ENCODE measurements at regions not wholly inside any gene's neighbourhood (a gene's known extent, or its start where the extent isn't known, plus 50 kb on each side); places are given as distances from the start of the nearest gene placed in this dataset.

GRCh38 chr9:118000581-118000980, 296.4 kb downstream of the TLR4 start:
- TF ChIP-seq, protein P1, sequence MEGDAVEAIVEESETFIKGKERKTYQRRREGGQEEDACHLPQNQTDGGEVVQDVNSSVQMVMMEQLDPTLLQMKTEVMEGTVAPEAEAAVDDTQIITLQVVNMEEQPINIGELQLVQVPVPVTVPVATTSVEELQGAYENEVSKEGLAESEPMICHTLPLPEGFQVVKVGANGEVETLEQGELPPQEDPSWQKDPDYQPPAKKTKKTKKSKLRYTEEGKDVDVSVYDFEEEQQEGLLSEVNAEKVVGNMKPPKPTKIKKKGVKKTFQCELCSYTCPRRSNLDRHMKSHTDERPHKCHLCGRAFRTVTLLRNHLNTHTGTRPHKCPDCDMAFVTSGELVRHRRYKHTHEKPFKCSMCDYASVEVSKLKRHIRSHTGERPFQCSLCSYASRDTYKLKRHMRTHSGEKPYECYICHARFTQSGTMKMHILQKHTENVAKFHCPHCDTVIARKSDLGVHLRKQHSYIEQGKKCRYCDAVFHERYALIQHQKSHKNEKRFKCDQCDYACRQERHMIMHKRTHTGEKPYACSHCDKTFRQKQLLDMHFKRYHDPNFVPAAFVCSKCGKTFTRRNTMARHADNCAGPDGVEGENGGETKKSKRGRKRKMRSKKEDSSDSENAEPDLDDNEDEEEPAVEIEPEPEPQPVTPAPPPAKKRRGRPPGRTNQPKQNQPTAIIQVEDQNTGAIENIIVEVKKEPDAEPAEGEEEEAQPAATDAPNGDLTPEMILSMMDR (IDR thresholded peaks at IDR 0.05; ENCODE audit: low read depth, low read length, missing control alignments) = no peak
- in situ Hi-C loops (cut with HindIII; ENCODE audit: low sequenced_read_pairs) = no loop called here
- DNase-seq (ENCODE audit: low read depth) = no peak
- no peak overlapping the region for H3K4me3 ChIP-seq (ENCODE audit: low read depth, low read length)

DNA sequence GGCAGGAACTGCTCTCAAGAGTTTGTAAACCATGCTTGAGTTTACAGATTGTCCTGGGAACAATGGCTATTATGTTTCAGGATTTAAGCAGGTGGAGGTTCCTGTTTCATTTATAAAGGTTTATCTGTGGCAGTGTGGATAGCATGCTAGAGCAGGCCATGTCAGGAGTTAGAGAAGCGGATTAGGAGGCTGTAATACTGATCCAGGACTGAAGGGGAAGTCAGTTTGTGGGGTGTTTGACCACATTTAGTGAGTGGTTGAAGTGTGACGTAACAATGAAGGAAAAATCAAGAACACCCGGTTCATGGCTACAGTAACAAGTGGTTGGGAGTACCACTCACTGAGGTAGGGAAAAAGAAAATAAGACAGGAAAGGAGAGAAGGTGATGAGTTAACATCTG, 299.0 kb downstream of the TLR4 start:
- TF ChIP-seq, protein P1 (IDR thresholded peaks at IDR 0.05; ENCODE audit: low read depth, low read length, missing control alignments) = no peak
- no peak for DNase-seq (ENCODE audit: low read depth)
- H3K4me3 ChIP-seq (ENCODE audit: low read depth, low read length) = no peak overlapping the region
- in situ Hi-C loops (cut with HindIII; ENCODE audit: low sequenced_read_pairs) = no loop called here

DNA sequence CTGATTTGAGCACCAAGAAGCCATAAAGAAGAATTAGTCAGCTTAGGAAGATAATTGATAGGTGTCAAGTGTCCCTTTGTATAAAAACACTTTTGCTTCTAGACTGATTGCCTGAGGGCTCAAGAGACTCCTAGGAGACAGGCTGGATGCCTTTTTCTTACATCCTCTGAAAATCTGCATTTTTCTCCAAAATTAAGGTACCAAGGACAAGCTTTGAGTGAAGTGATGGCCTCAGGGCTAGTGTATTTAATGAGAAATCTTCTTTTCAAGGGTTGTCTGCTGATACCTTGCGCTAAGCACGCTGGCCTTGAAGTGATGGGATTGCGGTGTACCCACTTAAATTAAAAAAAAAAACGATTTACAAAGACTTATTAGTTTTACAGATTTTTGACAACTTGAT, 304.0 kb downstream of the TLR4 start:
- in situ Hi-C loops (cut with HindIII; ENCODE audit: low sequenced_read_pairs) = no loop called here
- TF ChIP-seq, protein P1 (IDR thresholded peaks at IDR 0.05; ENCODE audit: low read depth, low read length, missing control alignments) = no peak
- DNase-seq (ENCODE audit: low read depth) = no peak
- H3K4me3 ChIP-seq (ENCODE audit: low read depth, low read length) = no peak overlapping the region

- H3K4me3 ChIP-seq (ENCODE audit: low read depth, low read length) = no peak overlapping the region
- in situ Hi-C loops (cut with HindIII; ENCODE audit: low sequenced_read_pairs) = no loop called here
- TF ChIP-seq, protein P1 (IDR thresholded peaks at IDR 0.05; ENCODE audit: low read depth, low read length, missing control alignments) = no peak
- no peak for DNase-seq (ENCODE audit: low read depth)
Measured at GRCh38 chr9:118009614-118010013, 305.4 kb downstream of the TLR4 start.

DNA sequence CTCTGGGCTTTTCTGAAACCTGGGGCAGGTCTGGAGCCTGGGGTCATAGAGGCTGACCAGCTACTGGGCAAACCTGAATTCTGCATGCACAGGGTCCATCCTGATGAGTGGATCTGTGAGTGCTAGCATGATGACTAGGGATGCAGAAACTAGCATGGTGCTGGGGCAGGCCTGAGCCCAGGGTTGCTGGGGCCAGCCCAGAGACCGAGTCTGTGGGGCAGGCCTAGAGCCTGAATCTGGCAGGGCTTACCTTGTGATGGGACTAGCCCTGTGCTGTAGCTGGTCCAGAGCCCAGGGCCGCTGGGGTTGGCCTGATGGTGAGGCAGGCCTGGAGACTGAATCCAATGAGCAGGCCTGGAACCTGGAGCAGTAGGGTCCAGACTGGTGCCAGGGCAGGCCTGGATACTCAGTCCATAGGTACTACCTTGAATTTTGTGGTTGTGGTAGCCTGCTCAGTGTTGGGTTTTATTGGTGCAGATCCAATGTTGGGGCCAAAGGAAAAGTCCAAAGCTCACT, 313.5 kb downstream of the TLR4 start:
- H3K4me3 ChIP-seq (ENCODE audit: low read depth, low read length) = no peak overlapping the region
- TF ChIP-seq, protein P1 (IDR thresholded peaks at IDR 0.05; ENCODE audit: low read depth, low read length, missing control alignments) = no peak
- DNase-seq (ENCODE audit: low read depth) = no peak
- in situ Hi-C loops (cut with HindIII; ENCODE audit: low sequenced_read_pairs) = no loop called here

DNA sequence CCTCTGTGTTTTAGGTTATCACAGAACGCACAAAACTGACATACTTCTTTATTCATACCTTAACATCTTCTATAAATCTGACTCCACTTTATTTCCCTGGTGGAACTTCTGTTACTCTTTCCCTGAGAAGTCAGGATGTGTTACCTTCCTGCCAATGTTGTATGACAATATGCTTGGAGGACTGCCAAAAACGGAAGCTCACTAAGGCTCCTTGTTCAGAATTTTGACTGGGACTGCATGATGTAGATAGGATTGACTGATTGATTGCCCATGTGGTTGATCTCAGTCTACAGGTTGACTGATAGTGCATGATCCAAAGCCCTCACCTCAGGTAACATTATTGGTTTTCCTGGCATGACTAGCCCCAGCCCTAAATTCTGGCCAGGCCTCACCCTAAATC, 319.4 kb downstream of the TLR4 start:
- TF ChIP-seq, protein P1 (IDR thresholded peaks at IDR 0.05; ENCODE audit: low read depth, low read length, missing control alignments) = no peak
- in situ Hi-C loops (cut with HindIII; ENCODE audit: low sequenced_read_pairs) = no loop called here
- H3K4me3 ChIP-seq (ENCODE audit: low read depth, low read length) = no peak overlapping the region
- DNase-seq (ENCODE audit: low read depth) = no peak

GRCh38 chr9:118028225-118028624, 324.0 kb downstream of the TLR4 start:
- DNase-seq (ENCODE audit: low read depth) = no peak
- in situ Hi-C loops (cut with HindIII; ENCODE audit: low sequenced_read_pairs) = no loop called here
- TF ChIP-seq, protein P1 (IDR thresholded peaks at IDR 0.05; ENCODE audit: low read depth, low read length, missing control alignments) = no peak
- H3K4me3 ChIP-seq (ENCODE audit: low read depth, low read length) = no peak overlapping the region
